Fibroblast of the aortic adventitia (primary cell): ENCODE measurements at regions not wholly inside any gene's neighbourhood (a gene's known extent, or its start where the extent isn't known, plus 50 kb on each side); places are given as distances from the start of the nearest gene placed in this dataset.
A peak's percentile ranks its signal among the peaks of the same experiment; 100 is the strongest.
"Not testable (repeated sequence)": the region's sequence is repeated elsewhere in the genome, so short reads cannot be mapped to it uniquely, and the experiment has no call there.

Source experiments
- DNase-seq: peaks from one replicate; pipeline ENCODE4 v3.0.0-alpha.2; 2010; ENCODE audit warnings: low read depth
- H3K4me3 ChIP-seq: 2 replicates; pipeline ENCODE4 v1.5.1; 2011; ENCODE audit warnings: low read depth, mild to moderate bottlenecking, control low read depth, low read length, moderate library complexity
- CTCF ChIP-seq: IDR thresholded peaks from 2 replicates; pipeline ENCODE4 v1.5.1; 2011; ENCODE audit warnings: mild to moderate bottlenecking, low read length, control low read depth, inconsistent platforms; ENCODE audit not compliant: insufficient read depth

- H3K4me3 ChIP-seq, DNase-seq: not testable (repeated sequence)
Observed at GRCh38 chrX:119296973-119297372, 60.9 kb downstream of the PGRMC1 start.

- DNase-seq, H3K4me3 ChIP-seq: not testable (repeated sequence)
Observed at GRCh38 chrX:119299812-119300211, 63.7 kb downstream of the PGRMC1 start.

- H3K4me3 ChIP-seq = no peak overlapping the region
- TF ChIP-seq CTCF = no peak
- DNase-seq = no peak
Observed at GRCh38 chrX:119303137-119303536, 67.1 kb downstream of the PGRMC1 start.

GRCh38 chrX:119325456-119325855 lies 73.7 kb upstream of the SLC25A43 start:
- no peak for TF ChIP-seq CTCF
- no peak overlapping the region for H3K4me3 ChIP-seq
- peak; percentile 5 for DNase-seq

- not testable (repeated sequence) for H3K4me3 ChIP-seq, DNase-seq
Observed at GRCh38 chrX:119331873-119332272, 67.3 kb upstream of the SLC25A43 start.

- not testable (repeated sequence) for DNase-seq, H3K4me3 ChIP-seq
Observed at GRCh38 chrX:119332855-119333720, 66.0 kb upstream of the SLC25A43 start.

- DNase-seq = not testable (repeated sequence)
Observed at GRCh38 chrX:119333721-119334032, 65.5 kb upstream of the SLC25A43 start.

GRCh38 chrX:119334468-119335050 lies 64.6 kb upstream of the SLC25A43 start:
- H3K4me3 ChIP-seq, DNase-seq: not testable (repeated sequence)

More at GRCh38 chrX:119333721-119334032, 65.5 kb upstream of the SLC25A43 start:
- H3K4me3 ChIP-seq = not testable (repeated sequence)

- H3K4me3 ChIP-seq = no peak overlapping the region
- no peak for TF ChIP-seq CTCF
- DNase-seq = no peak
Observed at GRCh38 chrX:119337201-119337600, 61.9 kb upstream of the SLC25A43 start.

GRCh38 chrX:119340606-119341205 lies 58.4 kb upstream of the SLC25A43 start:
- no peak overlapping the region for H3K4me3 ChIP-seq
- no peak for DNase-seq
- no peak for TF ChIP-seq CTCF
